ENCODE measurements at regions not wholly inside any gene's neighbourhood (a gene's known extent, or its start where the extent isn't known, plus 50 kb on each side); places are given as distances from the start of the nearest gene placed in this dataset.

- Histone ChIP-seq H3K9ac (ENCODE audit: low read length) (0 out of 2 replicates have a peak overlapping the region, but pooled peaks have one; percentile 11), H2AFZ (ENCODE audit: low read depth, low read length, poor library complexity, severe bottlenecking) (no peak overlapping the region), H3K79me2 (ENCODE audit: insufficient read depth, low read length) (peaks cover 8% of the 10 kb centered on the region; the same call in 1 of the 2 replicates), H4K20me1 (ENCODE audit: insufficient read depth) (no peaks in the 10 kb centered on the region), H3K4me1 (ENCODE audit: control insufficient read depth in 1 of 2, insufficient read depth in 2 of 2, low read length in 2 of 2) (peaks cover 45 to 77% of the 10 kb centered on the region in 2 experiments), H3K4me2 (ENCODE audit: low read length) (no peak overlapping the region), H3K9me3 (ENCODE audit: control insufficient read depth in 1 of 2, insufficient read depth in 1 of 2, low read depth in 1 of 2, low read length in 2 of 2) (no peaks in the 10 kb centered on the region), H3K9me2 (ENCODE audit: insufficient read depth) (no peaks in the 10 kb centered on the region), H3K27me3 (ENCODE audit: insufficient read depth, low read length) (no peaks in the 10 kb centered on the region), H3K36me3 (ENCODE audit: control insufficient read depth in 1 of 2, insufficient read depth in 2 of 2, low read length in 2 of 2) (no peaks in the 10 kb centered on the region), H3K4me3 (replicated peaks in 1 of 2; ENCODE audit: low read depth in 1 of 2, low read length in 2 of 2) (no peak overlapping the region), H3K27ac (ENCODE audit: low read depth, low read length) (no peak overlapping the region)
- BruUV-seq (replicated peaks): no TSS peak
- POLR2A ChIA-PET: interaction anchor here (0.9 kb wide), 1 partner anchor 92 kb away, joined by 4 read pairs; no protein-coding TSS in a partner anchor
- CTCF ChIA-PET: no interaction called here
- DNase-seq (ENCODE audit: low read depth, low spot score) (no peak), ATAC-seq (no peak)
- TF ChIP-seq, protein P1, sequence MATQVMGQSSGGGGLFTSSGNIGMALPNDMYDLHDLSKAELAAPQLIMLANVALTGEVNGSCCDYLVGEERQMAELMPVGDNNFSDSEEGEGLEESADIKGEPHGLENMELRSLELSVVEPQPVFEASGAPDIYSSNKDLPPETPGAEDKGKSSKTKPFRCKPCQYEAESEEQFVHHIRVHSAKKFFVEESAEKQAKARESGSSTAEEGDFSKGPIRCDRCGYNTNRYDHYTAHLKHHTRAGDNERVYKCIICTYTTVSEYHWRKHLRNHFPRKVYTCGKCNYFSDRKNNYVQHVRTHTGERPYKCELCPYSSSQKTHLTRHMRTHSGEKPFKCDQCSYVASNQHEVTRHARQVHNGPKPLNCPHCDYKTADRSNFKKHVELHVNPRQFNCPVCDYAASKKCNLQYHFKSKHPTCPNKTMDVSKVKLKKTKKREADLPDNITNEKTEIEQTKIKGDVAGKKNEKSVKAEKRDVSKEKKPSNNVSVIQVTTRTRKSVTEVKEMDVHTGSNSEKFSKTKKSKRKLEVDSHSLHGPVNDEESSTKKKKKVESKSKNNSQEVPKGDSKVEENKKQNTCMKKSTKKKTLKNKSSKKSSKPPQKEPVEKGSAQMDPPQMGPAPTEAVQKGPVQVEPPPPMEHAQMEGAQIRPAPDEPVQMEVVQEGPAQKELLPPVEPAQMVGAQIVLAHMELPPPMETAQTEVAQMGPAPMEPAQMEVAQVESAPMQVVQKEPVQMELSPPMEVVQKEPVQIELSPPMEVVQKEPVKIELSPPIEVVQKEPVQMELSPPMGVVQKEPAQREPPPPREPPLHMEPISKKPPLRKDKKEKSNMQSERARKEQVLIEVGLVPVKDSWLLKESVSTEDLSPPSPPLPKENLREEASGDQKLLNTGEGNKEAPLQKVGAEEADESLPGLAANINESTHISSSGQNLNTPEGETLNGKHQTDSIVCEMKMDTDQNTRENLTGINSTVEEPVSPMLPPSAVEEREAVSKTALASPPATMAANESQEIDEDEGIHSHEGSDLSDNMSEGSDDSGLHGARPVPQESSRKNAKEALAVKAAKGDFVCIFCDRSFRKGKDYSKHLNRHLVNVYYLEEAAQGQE (IDR thresholded peaks at IDR 0.05; ENCODE audit: low read depth): no peak
- no peak for TF ChIP-seq EGR1 (IDR thresholded peaks at IDR 0.05; ENCODE audit: low read depth)
- TF ChIP-seq POLR2A (IDR thresholded peaks at IDR 0.05; ENCODE audit: borderline replicate concordance, extremely low read depth, insufficient read depth, insufficient read length): no peak
- TF ChIP-seq CBX3 (IDR thresholded peaks at IDR 0.05; ENCODE audit: low read depth): no peak
- TF ChIP-seq TCF7L2 (IDR thresholded peaks at IDR 0.05; ENCODE audit: borderline replicate concordance, extremely low read depth, insufficient read depth, insufficient read length): no peak
- TF ChIP-seq, protein P2, sequence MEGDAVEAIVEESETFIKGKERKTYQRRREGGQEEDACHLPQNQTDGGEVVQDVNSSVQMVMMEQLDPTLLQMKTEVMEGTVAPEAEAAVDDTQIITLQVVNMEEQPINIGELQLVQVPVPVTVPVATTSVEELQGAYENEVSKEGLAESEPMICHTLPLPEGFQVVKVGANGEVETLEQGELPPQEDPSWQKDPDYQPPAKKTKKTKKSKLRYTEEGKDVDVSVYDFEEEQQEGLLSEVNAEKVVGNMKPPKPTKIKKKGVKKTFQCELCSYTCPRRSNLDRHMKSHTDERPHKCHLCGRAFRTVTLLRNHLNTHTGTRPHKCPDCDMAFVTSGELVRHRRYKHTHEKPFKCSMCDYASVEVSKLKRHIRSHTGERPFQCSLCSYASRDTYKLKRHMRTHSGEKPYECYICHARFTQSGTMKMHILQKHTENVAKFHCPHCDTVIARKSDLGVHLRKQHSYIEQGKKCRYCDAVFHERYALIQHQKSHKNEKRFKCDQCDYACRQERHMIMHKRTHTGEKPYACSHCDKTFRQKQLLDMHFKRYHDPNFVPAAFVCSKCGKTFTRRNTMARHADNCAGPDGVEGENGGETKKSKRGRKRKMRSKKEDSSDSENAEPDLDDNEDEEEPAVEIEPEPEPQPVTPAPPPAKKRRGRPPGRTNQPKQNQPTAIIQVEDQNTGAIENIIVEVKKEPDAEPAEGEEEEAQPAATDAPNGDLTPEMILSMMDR (IDR thresholded peaks at IDR 0.05 in 2 of 3, conservative IDR thresholded peaks at IDR 0.05 in 1 of 3; ENCODE audit: borderline replicate concordance in 1 of 3, insufficient read depth in 1 of 3, low read depth in 2 of 3, low read length in 2 of 3): no peak
- no peak for TF ChIP-seq JUND (IDR thresholded peaks at IDR 0.05)
- no peak for TF ChIP-seq MAX (IDR thresholded peaks at IDR 0.05)
- no peak for TF ChIP-seq EZH2phosphoT487 (IDR thresholded peaks at IDR 0.05; ENCODE audit: borderline replicate concordance)
- intact Hi-C loops (cut with micrococcal nuclease): loop anchor here (5.0 kb wide), 2 partner anchors 62 to 208 kb away; no protein-coding TSS in a partner anchor
- RAD21 ChIA-PET (ENCODE audit: low non-redundant PET in 1 of 2, low total read pairs in 2 of 2, uncharacterized antibody in 2 of 2, unreplicated experiment in 2 of 2): no interaction called here
Observed at GRCh38 chr9:129404621-129405020, 216.3 kb downstream of the C9orf50 start.
